H9 (cell line): ENCODE measurements at regions not wholly inside any gene's neighbourhood (a gene's known extent, or its start where the extent isn't known, plus 50 kb on each side); places are given as distances from the start of the nearest gene placed in this dataset.

ENCODE experiments used
- DNase-seq: peaks from one replicate; pipeline ENCODE4 v3.0.0-alpha.2; 2017
- H2AFZ ChIP-seq: one replicate; pipeline ENCODE4 v1.6.1; 2013; ENCODE audit warnings: mild to moderate bottlenecking, low read length, control low read depth, moderate library complexity
- H2AK5ac ChIP-seq: 2 replicates; pipeline ENCODE4 v1.6.1; 2013; ENCODE audit warnings: low read length, control low read depth, mixed read lengths; ENCODE audit not compliant: insufficient read length
- H2BK120ac ChIP-seq: one replicate; pipeline ENCODE4 v1.6.1; 2013; ENCODE audit warnings: low read depth, mild to moderate bottlenecking, low read length, control low read depth, inconsistent platforms; ENCODE audit not compliant: poor library complexity, severe bottlenecking
- H2BK12ac ChIP-seq: 2 replicates; pipeline ENCODE4 v1.6.1; 2013; ENCODE audit warnings: low read length, control low read depth, mixed read lengths, low read depth; ENCODE audit not compliant: insufficient read length
- H2BK15ac ChIP-seq: 2 replicates; pipeline ENCODE4 v1.6.1; 2013; ENCODE audit warnings: low read depth, low read length, control low read depth
- H2BK20ac ChIP-seq: one replicate; pipeline ENCODE4 v1.6.1; 2013; ENCODE audit warnings: low read depth, mild to moderate bottlenecking, low read length, control low read depth, inconsistent platforms; ENCODE audit not compliant: poor library complexity, severe bottlenecking
- H2BK5ac ChIP-seq: 2 replicates; pipeline ENCODE4 v1.6.1; 2013; ENCODE audit warnings: low read length, control low read depth, mixed read lengths; ENCODE audit not compliant: insufficient read length
- H3K14ac ChIP-seq: 2 replicates; pipeline ENCODE4 v1.6.1; 2013; ENCODE audit warnings: low read length, control low read depth; ENCODE audit not compliant: insufficient read depth
- H3K18ac ChIP-seq: 2 replicates; pipeline ENCODE4 v1.6.1; 2013; ENCODE audit warnings: low read depth, mild to moderate bottlenecking, mixed read lengths, low read length, control low read depth; ENCODE audit not compliant: insufficient read length
- H3K23ac ChIP-seq: 2 replicates; pipeline ENCODE4 v1.6.1; 2013; ENCODE audit warnings: low read length, control low read depth, mixed read lengths, low read depth; ENCODE audit not compliant: insufficient read length
- H3K23me2 ChIP-seq: 2 replicates; pipeline ENCODE4 v1.6.1; 2013; ENCODE audit warnings: low read depth, mild to moderate bottlenecking, mixed read lengths, low read length, control low read depth; ENCODE audit not compliant: insufficient read length, poor library complexity, severe bottlenecking
- H3K27ac ChIP-seq: 2 replicates; pipeline ENCODE4 v1.5.1; 2013; ENCODE audit warnings: low read length, control low read depth, mixed read lengths, low read depth; ENCODE audit not compliant: insufficient read length
- H3K27me3 ChIP-seq: 2 replicates; pipeline ENCODE4 v1.6.1; 2013; ENCODE audit warnings: low read length, control low read depth, inconsistent platforms; ENCODE audit not compliant: insufficient read depth
- H3K4ac ChIP-seq: 2 replicates; pipeline ENCODE4 v1.6.1; 2013; ENCODE audit warnings: low read depth, mild to moderate bottlenecking, control low read depth, inconsistent platforms, low read length, moderate library complexity
- H3K4me1 ChIP-seq: 2 replicates; pipeline ENCODE4 v1.6.1; 2013; ENCODE audit warnings: low read length, control low read depth, inconsistent platforms; ENCODE audit not compliant: insufficient read depth
- H3K4me2 ChIP-seq: 2 replicates; pipeline ENCODE4 v1.6.1; 2013; ENCODE audit warnings: low read length, control low read depth, mixed read lengths; ENCODE audit not compliant: insufficient read length, insufficient read depth
- H3K56ac ChIP-seq: 2 replicates; pipeline ENCODE4 v1.6.1; 2013; ENCODE audit warnings: low read depth, mild to moderate bottlenecking, mixed read lengths, low read length, control low read depth; ENCODE audit not compliant: insufficient read length
- H3K79me1 ChIP-seq: 2 replicates; pipeline ENCODE4 v1.6.1; 2013; ENCODE audit warnings: low read depth, mild to moderate bottlenecking, moderate library complexity, low read length, control low read depth, inconsistent platforms; ENCODE audit not compliant: insufficient read depth, poor library complexity, severe bottlenecking
- H3K79me2 ChIP-seq: 2 replicates; pipeline ENCODE4 v1.6.1; 2013; ENCODE audit warnings: low read length, control low read depth, inconsistent platforms; ENCODE audit not compliant: insufficient read depth
- H3K9ac ChIP-seq: 2 replicates; pipeline ENCODE4 v1.6.1; 2013; ENCODE audit warnings: low read length, control low read depth, mixed read lengths; ENCODE audit not compliant: insufficient read length; ENCODE audit errors: extremely low read depth
- H3K9me3 ChIP-seq: one replicate; pipeline ENCODE4 v1.6.1; 2013; ENCODE audit warnings: low read depth, low read length, inconsistent platforms; ENCODE audit not compliant: control insufficient read depth
- H3T11ph ChIP-seq: one replicate; pipeline ENCODE4 v1.6.1; 2013; ENCODE audit warnings: mild to moderate bottlenecking, low read length, control low read depth, inconsistent platforms
- H4K20me1 ChIP-seq: one replicate; pipeline ENCODE4 v1.6.1; 2013; ENCODE audit not compliant: control insufficient read depth, insufficient read length, insufficient read depth
- H4K5ac ChIP-seq: 2 replicates; pipeline ENCODE4 v1.6.1; 2013; ENCODE audit warnings: low read depth, mild to moderate bottlenecking, mixed read lengths, low read length, control low read depth; ENCODE audit not compliant: insufficient read length
- H4K8ac ChIP-seq: replicated peaks from 2 replicates; pipeline ENCODE4 v1.6.1; 2013; ENCODE audit warnings: low read length, control low read depth, mixed read lengths, low read depth; ENCODE audit not compliant: insufficient read length
- H4K91ac ChIP-seq: 2 replicates; pipeline ENCODE4 v1.6.1; 2013; ENCODE audit warnings: low read depth, mild to moderate bottlenecking, moderate library complexity, mixed read lengths, low read length, control low read depth; ENCODE audit not compliant: insufficient read length
- H3K27ac Mint-ChIP-seq, 3 experiments: 2 replicates in 2 of 3; 3 replicates in 1 of 3; pipeline ENCODE4 v1.8.0; 2020 to 2021; ENCODE audit warnings: mixed read lengths in 3 of 3, mild to moderate bottlenecking in 1 of 3, moderate library complexity in 1 of 3
- H3K27me3 Mint-ChIP-seq: 2 replicates; pipeline ENCODE4 v1.8.0; 2021; ENCODE audit warnings: low read depth, mild to moderate bottlenecking, moderate library complexity, mixed read lengths
- H3K36me3 Mint-ChIP-seq, 3 experiments: 2 replicates in 2 of 3; 3 replicates in 1 of 3; pipeline ENCODE4 v1.8.0; 2020 to 2021; ENCODE audit warnings: low read depth in 3 of 3, mixed read lengths in 3 of 3; ENCODE audit not compliant: insufficient read depth in 1 of 3
- H3K4me1 Mint-ChIP-seq, 2 experiments: 2 replicates each; pipeline ENCODE4 v1.8.0; 2020; ENCODE audit warnings: mixed read lengths in 2 of 2
- H3K4me3 Mint-ChIP-seq, 2 experiments: 2 replicates in 1 of 2; 3 replicates in 1 of 2; pipeline ENCODE4 v1.8.0; 2020 to 2021; ENCODE audit warnings: mild to moderate bottlenecking in 2 of 2, mixed read lengths in 2 of 2, moderate library complexity in 1 of 2
- H3K9me3 Mint-ChIP-seq, 2 experiments: 2 replicates in 1 of 2; 3 replicates in 1 of 2; pipeline ENCODE4 v1.8.0; 2020; ENCODE audit warnings: mild to moderate bottlenecking in 2 of 2, mixed read lengths in 2 of 2, moderate library complexity in 1 of 2
- CTCF ChIP-seq: fragments of 200-600 bp; sonication (generic); conservative IDR thresholded peaks from 3 replicates; pipeline ENCODE4 v1.8.0; 2021; ENCODE audit warnings: antibody characterized with exemption, mild to moderate bottlenecking
- WGBS: extraction: QIAGEN DNeasy Blood & Tissue Kit; methylation state at CpG from one replicate; pipeline ENCODE4 v1.1.7; 2013; ENCODE audit warnings: missing lambda C conversion rate, low lambda C conversion rate, mixed read lengths; ENCODE audit not compliant: insufficient read length; ENCODE audit errors: extremely low coverage; 5-methylcytosine and 5-hydroxymethylcytosine counted together
- microRNA-seq: library from miRNA; unstranded; fragments of <30 nt; microRNA quantifications from one replicate; pipeline ENCODE4, GENCODE V29; 2020; ENCODE audit warnings: borderline microRNAs expressed

DNA sequence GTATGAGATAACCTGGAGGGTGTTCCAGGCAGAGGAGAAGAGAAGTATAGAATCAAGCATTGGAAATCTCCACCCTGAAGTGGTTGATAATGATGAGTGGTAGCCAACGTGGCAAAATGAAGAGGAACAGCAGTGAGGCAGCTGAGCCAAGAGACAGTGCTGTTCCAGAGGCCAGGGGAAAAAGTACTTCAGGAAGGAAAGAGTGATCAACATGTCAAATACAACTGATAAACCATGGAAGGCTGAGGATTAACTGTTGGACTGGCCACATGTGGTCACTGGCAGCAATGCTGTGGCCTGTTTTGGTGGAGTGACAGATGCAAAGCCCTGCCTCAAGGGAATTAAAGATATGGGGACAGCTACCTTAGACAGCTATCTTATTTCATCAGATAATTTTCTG, 51.9 kb upstream of the RMP24 start:
- Histone ChIP-seq H3K9me3 (no peaks in the 10 kb centered on the region), H3K27ac (no peak overlapping the region), H3K23me2 (no peaks in the 10 kb centered on the region), H2BK12ac (no peak overlapping the region), H2BK120ac (no peak overlapping the region), H3K79me2 (peaks cover 2% of the 10 kb centered on the region; the same call in 1 of the 2 replicates), H3K18ac (no peak overlapping the region), H3K23ac (no peak overlapping the region), H4K8ac (no peak overlapping the region), H3T11ph (no peak overlapping the region), H4K20me1 (no peaks in the 10 kb centered on the region), H3K79me1 (no peaks in the 10 kb centered on the region), H4K91ac (no peak overlapping the region), H3K9ac (no peak overlapping the region), H3K4ac (no peak overlapping the region), H3K27me3 (peaks cover 2% of the 10 kb centered on the region; the same call in 1 of the 2 replicates), H3K4me1 (peaks cover 2% of the 10 kb centered on the region; the same call in 1 of the 2 replicates), H2BK20ac (no peak overlapping the region), H2BK5ac (no peak overlapping the region), H2BK15ac (0 out of 2 replicates have a peak overlapping the region, but pooled peaks have one; percentile 62), H2AK5ac (no peak overlapping the region), H4K5ac (no peak overlapping the region), H3K14ac (no peak overlapping the region), H3K4me2 (no peak overlapping the region), H2AFZ (no peak overlapping the region), H3K56ac (no peak overlapping the region)
- no peak overlapping the region for H3K27ac Mint-ChIP-seq
- no peaks in the 10 kb centered on the region; the same call in 1 of the 2 replicates for H3K27me3 Mint-ChIP-seq
- H3K4me1 Mint-ChIP-seq = peaks cover 22 to 26% of the 10 kb centered on the region in 2 experiments
- WGBS = no CpG with 5 or more reads among the region's 1 CpG
- H3K4me3 Mint-ChIP-seq = no peak overlapping the region
- no peaks in the 10 kb centered on the region for H3K9me3 Mint-ChIP-seq
- H3K36me3 Mint-ChIP-seq = peaks cover 0 to 15% (median 7%) of the 10 kb centered on the region in 3 experiments; a peak in 3 of 7 replicates
- DNase-seq = no peak
- no peak for TF ChIP-seq CTCF

Small RNA genes in the stretch of these regions (microRNA-seq; reads per million reads assigned to microRNA genes)
- gene MIR187 = 477 reads per million, percentile 89 among the genes with 10 or more reads in this experiment
